K562 (cell line): ENCODE measurements at regions not wholly inside any gene's neighbourhood (a gene's known extent, or its start where the extent isn't known, plus 50 kb on each side); places are given as distances from the start of the nearest gene placed in this dataset.
A peak's percentile ranks its signal among the peaks of the same experiment; 100 is the strongest.

Experiments used
- EWSR1 ChIP-seq: fragments of 450-650 bp; IDR thresholded peaks from 2 replicates; pipeline ENCODE4 v1.6.1; 2018; ENCODE audit warnings: borderline replicate concordance, mild to moderate bottlenecking, low read depth, moderate library complexity; ENCODE audit not compliant: partially characterized antibody
- FOXA3 ChIP-seq, 2 experiments: fragments of 450-650 bp in 1 of 2; sonication (generic) in 1 of 2; formaldehyde crosslinking; IDR thresholded peaks in 1 of 2; conservative IDR thresholded peaks in 1 of 2; 2 replicates each; pipeline versions ENCODE4 v1.4.0 to v1.8.0; 2020 to 2022; ENCODE audit warnings: mild to moderate bottlenecking in 2 of 2, missing genetic modification reagents in 1 of 2
- HNRNPH1 ChIP-seq: fragments of 200-400 bp; formaldehyde crosslinking; optimal IDR thresholded peaks from 2 replicates; pipeline ENCODE3; 2017; ENCODE audit warnings: low read depth, mild to moderate bottlenecking, low read length, moderate library complexity
- KLF13 ChIP-seq: fragments of 450-650 bp; IDR thresholded peaks from 2 replicates; pipeline ENCODE4 v1.6.1; 2016; ENCODE audit warnings: missing genetic modification characterization, low read depth, mild to moderate bottlenecking, missing compliant biosample characterization, moderate library complexity, borderline replicate concordance
- MAFF ChIP-seq: IDR thresholded peaks from 2 replicates; pipeline ENCODE4 v1.6.1; 2012; ENCODE audit warnings: low read length, improper control_type of control experiment
- NFIC ChIP-seq: fragments of 450-650 bp; IDR thresholded peaks from 2 replicates; pipeline ENCODE4 v1.6.1; 2017; ENCODE audit warnings: mild to moderate bottlenecking, inconsistent platforms
- NR2C2 ChIP-seq, 2 experiments: fragments of 200-800 bp in 1 of 2; sonication (Bioruptor generic) in 1 of 2; sonication (generic) in 1 of 2; formaldehyde crosslinking in 1 of 2; IDR thresholded peaks; 2 replicates each; pipeline versions ENCODE4 v1.6.1 to v1.8.0; 2016 to 2022; ENCODE audit warnings: mild to moderate bottlenecking in 1 of 2, missing compliant biosample characterization in 1 of 2, missing genetic modification characterization in 1 of 2, missing genetic modification reagents in 1 of 2
- TAF7 ChIP-seq: fragments of 450-650 bp; IDR thresholded peaks from 2 replicates; pipeline ENCODE4 v1.6.1; 2016; ENCODE audit warnings: missing genetic modification characterization, missing compliant biosample characterization
- ZNF217 ChIP-seq: sonication (generic); formaldehyde crosslinking; IDR thresholded peaks from 2 replicates; pipeline ENCODE4 v1.8.0; 2022; ENCODE audit warnings: mild to moderate bottlenecking, missing genetic modification reagents
- ZNF324 ChIP-seq: fragments of 250-450 bp; sonication (Bioruptor Pico); IDR thresholded peaks from 2 replicates; pipeline ENCODE4 v1.4.0; 2020; ENCODE audit warnings: mild to moderate bottlenecking
- ZNF347 ChIP-seq: fragments of 450-650 bp; formaldehyde crosslinking; IDR thresholded peaks from 2 replicates; pipeline ENCODE4 v1.4.0; 2020; ENCODE audit warnings: low read depth, mild to moderate bottlenecking, moderate library complexity
- TF ChIP-seq, protein P1 (sequence below): sonication (generic); formaldehyde crosslinking; IDR thresholded peaks from 2 replicates; pipeline ENCODE4 v1.8.1; 2022; ENCODE audit warnings: missing genetic modification reagents
- TF ChIP-seq, protein P2 (sequence below): fragments of 250-450 bp; sonication (Bioruptor Pico); IDR thresholded peaks from 2 replicates; pipeline ENCODE4 v1.4.0; 2020; ENCODE audit warnings: mild to moderate bottlenecking, moderate library complexity
- TF ChIP-seq, protein P3 (sequence below): fragments of 450-650 bp; IDR thresholded peaks from 2 replicates; pipeline ENCODE4 v1.6.1; 2016; ENCODE audit warnings: borderline replicate concordance

DNA sequence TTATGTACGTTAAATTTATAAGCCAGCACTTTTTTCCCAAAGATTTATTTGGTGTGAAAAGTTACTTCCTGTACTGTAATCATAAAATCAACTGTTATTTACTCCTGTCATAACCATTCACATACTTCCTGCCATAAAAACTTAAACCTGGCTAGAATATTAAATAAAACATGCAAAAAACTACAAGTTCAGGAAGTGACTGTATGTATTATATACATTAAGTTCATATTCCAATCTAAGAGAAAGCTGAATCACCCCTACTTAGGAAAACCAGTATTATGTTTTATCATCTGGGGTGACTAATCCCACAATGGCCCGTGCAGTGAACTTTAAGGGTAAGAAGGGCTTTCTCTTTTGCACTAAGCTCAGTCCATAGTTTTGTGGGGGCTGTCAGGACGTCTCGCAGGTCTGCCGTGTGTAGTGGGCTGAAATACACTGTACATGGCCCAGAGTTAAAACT lies 183.7 kb upstream of the KLF14 start (continued):
- TF ChIP-seq FOXA3 (CRISPR knock-in tag; conservative IDR thresholded peaks at IDR 0.05 in 1 of 2, IDR thresholded peaks at IDR 0.05 in 1 of 2) (peak in 1 of 2 experiments; percentile 48; a peak in 2 of 4 replicates), KLF13 (no peak), NR2C2 (CRISPR knock-in tag; IDR thresholded peaks at IDR 0.05) (no peak), NR2C2 (tag; IDR thresholded peaks at IDR 0.05) (no peak; the same call in 1 of the 2 replicates), ZNF324 (CRISPR knock-in tag) (no peak), HNRNPH1 (no peak), MAFF (peak; percentile 27; the same call in 1 of the 2 replicates), EWSR1 (no peak), TAF7 (tag) (no peak), ZNF217 (CRISPR knock-in tag) (no peak), ZNF347 (CRISPR knock-in tag) (no peak), NFIC (no peak)
- TF ChIP-seq, protein P1, sequence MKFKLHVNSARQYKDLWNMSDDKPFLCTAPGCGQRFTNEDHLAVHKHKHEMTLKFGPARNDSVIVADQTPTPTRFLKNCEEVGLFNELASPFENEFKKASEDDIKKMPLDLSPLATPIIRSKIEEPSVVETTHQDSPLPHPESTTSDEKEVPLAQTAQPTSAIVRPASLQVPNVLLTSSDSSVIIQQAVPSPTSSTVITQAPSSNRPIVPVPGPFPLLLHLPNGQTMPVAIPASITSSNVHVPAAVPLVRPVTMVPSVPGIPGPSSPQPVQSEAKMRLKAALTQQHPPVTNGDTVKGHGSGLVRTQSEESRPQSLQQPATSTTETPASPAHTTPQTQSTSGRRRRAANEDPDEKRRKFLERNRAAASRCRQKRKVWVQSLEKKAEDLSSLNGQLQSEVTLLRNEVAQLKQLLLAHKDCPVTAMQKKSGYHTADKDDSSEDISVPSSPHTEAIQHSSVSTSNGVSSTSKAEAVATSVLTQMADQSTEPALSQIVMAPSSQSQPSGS (CRISPR knock-in tag): no peak
- TF ChIP-seq, protein P2, sequence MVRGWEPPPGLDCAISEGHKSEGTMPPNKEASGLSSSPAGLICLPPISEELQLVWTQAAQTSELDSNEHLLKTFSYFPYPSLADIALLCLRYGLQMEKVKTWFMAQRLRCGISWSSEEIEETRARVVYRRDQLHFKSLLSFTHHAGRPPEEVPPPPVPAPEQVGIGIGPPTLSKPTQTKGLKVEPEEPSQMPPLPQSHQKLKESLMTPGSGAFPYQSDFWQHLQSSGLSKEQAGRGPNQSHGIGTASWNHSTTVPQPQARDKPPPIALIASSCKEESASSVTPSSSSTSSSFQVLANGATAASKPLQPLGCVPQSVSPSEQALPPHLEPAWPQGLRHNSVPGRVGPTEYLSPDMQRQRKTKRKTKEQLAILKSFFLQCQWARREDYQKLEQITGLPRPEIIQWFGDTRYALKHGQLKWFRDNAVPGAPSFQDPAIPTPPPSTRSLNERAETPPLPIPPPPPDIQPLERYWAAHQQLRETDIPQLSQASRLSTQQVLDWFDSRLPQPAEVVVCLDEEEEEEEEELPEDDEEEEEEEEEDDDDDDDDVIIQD (CRISPR knock-in tag): no peak
- TF ChIP-seq, protein P3, sequence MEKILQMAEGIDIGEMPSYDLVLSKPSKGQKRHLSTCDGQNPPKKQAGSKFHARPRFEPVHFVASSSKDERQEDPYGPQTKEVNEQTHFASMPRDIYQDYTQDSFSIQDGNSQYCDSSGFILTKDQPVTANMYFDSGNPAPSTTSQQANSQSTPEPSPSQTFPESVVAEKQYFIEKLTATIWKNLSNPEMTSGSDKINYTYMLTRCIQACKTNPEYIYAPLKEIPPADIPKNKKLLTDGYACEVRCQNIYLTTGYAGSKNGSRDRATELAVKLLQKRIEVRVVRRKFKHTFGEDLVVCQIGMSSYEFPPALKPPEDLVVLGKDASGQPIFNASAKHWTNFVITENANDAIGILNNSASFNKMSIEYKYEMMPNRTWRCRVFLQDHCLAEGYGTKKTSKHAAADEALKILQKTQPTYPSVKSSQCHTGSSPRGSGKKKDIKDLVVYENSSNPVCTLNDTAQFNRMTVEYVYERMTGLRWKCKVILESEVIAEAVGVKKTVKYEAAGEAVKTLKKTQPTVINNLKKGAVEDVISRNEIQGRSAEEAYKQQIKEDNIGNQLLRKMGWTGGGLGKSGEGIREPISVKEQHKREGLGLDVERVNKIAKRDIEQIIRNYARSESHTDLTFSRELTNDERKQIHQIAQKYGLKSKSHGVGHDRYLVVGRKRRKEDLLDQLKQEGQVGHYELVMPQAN: no peak
